ENCODE measurements at regions not wholly inside any gene's neighbourhood (a gene's known extent, or its start where the extent isn't known, plus 50 kb on each side); places are given as distances from the start of the nearest gene placed in this dataset.

DNA sequence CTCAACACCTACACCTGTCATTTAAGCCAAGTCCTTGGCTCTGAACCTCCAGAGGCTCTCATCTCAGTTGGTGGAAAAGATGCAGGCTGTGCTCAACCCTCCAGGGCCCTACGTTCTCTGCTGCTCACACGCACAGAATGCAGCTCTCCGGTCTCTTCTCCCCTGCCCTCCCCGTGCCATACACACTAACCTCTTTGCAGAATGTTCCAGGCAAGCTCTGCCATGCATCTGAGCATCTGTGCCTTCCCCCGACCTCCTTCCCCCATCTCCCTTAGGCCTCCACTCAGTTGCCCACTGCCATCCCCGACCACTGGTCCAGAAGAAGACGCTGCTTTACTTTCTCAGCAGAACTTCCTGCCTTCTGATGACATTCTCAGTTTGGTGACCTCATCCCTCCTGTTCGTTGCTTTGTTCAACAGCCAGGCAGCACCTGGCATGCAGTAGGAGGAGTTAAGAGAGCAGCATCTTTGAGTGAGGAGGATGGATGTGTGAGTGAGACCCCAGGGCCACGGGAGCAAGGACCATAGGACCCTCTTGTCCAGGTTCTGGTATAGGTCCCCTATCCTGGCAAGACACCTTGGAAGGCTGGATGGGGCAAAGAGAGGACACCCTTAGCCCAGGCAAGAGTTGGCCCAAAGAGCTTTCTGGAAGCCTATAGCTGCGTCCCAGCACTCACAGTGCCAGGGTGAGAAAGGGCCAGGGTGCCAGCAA is 598.0 kb downstream of the BRD1 start:
- no peak overlapping the region for H3K4me2 ChIP-seq
- H3K79me2 ChIP-seq (replicated peaks; ENCODE audit: insufficient read depth) = no peaks in the 10 kb centered on the region
- ATAC-seq = no peak
- Mint-ChIP-seq H3K36me3 (ENCODE audit: low read depth) (no peaks in the 10 kb centered on the region), H3K4me1 (peaks cover 8% of the 10 kb centered on the region; the same call in 1 of the 3 replicates), H3K27ac (no peak overlapping the region), H3K9me3 (no peaks in the 10 kb centered on the region), H3K4me3 (no peak overlapping the region), H3K27me3 (ENCODE audit: insufficient read depth, low read depth, poor library complexity) (peaks cover 9% of the 10 kb centered on the region)
- TF ChIP-seq EZH2phosphoT487 (IDR thresholded peaks at IDR 0.05; ENCODE audit: unreplicated experiment) (no peak), CREB1 (CRISPR knock-in tag; IDR thresholded peaks at IDR 0.05; ENCODE audit: low read depth) (no peak), EZH2 (IDR thresholded peaks at IDR 0.05; ENCODE audit: low read depth, unreplicated experiment) (no peak), ZNF114 (CRISPR knock-in tag; IDR thresholded peaks at IDR 0.05) (no peak), NANOG (IDR thresholded peaks at IDR 0.05; ENCODE audit: borderline replicate concordance) (no peak), REST (IDR thresholded peaks at IDR 0.05; ENCODE audit: unreplicated experiment) (no peak), JUNB (IDR thresholded peaks at IDR 0.05; ENCODE audit: unreplicated experiment) (no peak), ETS1 (IDR thresholded peaks at IDR 0.05) (no peak), CTCF (conservative IDR thresholded peaks at IDR 0.05; ENCODE audit: low read depth in 2 of 2) (no peak), POLR2AphosphoS5 (IDR thresholded peaks at IDR 0.05; ENCODE audit: low read depth) (no peak), ZNF331 (CRISPR knock-in tag; IDR thresholded peaks at IDR 0.05; ENCODE audit: low read depth) (no peak), STAT1 (IDR thresholded peaks at IDR 0.05; ENCODE audit: unreplicated experiment) (no peak)
- TF ChIP-seq, protein P1, sequence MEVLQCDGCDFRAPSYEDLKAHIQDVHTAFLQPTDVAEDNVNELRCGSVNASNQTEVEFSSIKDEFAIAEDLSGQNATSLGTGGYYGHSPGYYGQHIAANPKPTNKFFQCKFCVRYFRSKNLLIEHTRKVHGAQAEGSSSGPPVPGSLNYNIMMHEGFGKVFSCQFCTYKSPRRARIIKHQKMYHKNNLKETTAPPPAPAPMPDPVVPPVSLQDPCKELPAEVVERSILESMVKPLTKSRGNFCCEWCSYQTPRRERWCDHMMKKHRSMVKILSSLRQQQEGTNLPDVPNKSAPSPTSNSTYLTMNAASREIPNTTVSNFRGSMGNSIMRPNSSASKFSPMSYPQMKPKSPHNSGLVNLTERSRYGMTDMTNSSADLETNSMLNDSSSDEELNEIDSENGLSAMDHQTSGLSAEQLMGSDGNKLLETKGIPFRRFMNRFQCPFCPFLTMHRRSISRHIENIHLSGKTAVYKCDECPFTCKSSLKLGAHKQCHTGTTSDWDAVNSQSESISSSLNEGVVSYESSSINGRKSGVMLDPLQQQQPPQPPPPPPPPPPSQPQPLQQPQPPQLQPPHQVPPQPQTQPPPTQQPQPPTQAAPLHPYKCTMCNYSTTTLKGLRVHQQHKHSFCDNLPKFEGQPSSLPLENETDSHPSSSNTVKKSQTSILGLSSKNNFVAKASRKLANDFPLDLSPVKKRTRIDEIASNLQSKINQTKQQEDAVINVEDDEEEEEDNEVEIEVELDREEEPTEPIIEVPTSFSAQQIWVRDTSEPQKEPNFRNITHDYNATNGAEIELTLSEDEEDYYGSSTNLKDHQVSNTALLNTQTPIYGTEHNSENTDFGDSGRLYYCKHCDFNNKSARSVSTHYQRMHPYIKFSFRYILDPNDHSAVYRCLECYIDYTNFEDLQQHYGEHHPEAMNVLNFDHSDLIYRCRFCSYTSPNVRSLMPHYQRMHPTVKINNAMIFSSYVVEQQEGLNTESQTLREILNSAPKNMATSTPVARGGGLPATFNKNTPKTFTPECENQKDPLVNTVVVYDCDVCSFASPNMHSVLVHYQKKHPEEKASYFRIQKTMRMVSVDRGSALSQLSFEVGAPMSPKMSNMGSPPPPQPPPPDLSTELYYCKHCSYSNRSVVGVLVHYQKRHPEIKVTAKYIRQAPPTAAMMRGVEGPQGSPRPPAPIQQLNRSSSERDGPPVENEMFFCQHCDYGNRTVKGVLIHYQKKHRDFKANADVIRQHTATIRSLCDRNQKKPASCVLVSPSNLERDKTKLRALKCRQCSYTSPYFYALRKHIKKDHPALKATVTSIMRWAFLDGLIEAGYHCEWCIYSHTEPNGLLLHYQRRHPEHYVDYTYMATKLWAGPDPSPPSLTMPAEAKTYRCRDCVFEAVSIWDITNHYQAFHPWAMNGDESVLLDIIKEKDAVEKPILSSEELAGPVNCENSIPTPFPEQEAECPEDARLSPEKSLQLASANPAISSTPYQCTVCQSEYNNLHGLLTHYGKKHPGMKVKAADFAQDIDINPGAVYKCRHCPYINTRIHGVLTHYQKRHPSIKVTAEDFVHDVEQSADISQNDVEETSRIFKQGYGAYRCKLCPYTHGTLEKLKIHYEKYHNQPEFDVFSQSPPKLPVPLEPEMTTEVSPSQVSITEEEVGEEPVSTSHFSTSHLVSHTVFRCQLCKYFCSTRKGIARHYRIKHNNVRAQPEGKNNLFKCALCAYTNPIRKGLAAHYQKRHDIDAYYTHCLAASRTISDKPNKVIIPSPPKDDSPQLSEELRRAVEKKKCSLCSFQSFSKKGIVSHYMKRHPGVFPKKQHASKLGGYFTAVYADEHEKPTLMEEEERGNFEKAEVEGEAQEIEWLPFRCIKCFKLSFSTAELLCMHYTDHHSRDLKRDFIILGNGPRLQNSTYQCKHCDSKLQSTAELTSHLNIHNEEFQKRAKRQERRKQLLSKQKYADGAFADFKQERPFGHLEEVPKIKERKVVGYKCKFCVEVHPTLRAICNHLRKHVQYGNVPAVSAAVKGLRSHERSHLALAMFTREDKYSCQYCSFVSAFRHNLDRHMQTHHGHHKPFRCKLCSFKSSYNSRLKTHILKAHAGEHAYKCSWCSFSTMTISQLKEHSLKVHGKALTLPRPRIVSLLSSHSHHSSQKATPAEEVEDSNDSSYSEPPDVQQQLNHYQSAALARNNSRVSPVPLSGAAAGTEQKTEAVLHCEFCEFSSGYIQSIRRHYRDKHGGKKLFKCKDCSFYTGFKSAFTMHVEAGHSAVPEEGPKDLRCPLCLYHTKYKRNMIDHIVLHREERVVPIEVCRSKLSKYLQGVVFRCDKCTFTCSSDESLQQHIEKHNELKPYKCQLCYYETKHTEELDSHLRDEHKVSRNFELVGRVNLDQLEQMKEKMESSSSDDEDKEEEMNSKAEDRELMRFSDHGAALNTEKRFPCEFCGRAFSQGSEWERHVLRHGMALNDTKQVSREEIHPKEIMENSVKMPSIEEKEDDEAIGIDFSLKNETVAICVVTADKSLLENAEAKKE (CRISPR knock-in tag; IDR thresholded peaks at IDR 0.05) = no peak
- H3K36me3 ChIP-seq (ENCODE audit: insufficient read depth) = 0 out of 2 replicates have a peak, but pooled peaks cover 7% of the 10 kb centered on the region
- no peak overlapping the region for H2AFZ ChIP-seq
- no peak for DNase-seq (ENCODE audit: low spot score)
- H3K9me2 ChIP-seq (ENCODE audit: insufficient read depth) = no peaks in the 10 kb centered on the region
- no peaks in the 10 kb centered on the region for H3K4me1 ChIP-seq (ENCODE audit: insufficient read depth)
- H4K20me1 ChIP-seq (replicated peaks; ENCODE audit: insufficient read depth) = no peaks in the 10 kb centered on the region
- no peak overlapping the region for H3K27ac ChIP-seq (ENCODE audit: low read depth)
- no peaks in the 10 kb centered on the region for H3K27me3 ChIP-seq (ENCODE audit: insufficient read depth)
- no peak overlapping the region for H3K4me3 ChIP-seq
- no peaks in the 10 kb centered on the region for H3F3A ChIP-seq (replicated peaks; ENCODE audit: low read depth)

All from GM23338 (cell line).